Neural cell (in vitro differentiated cells): ENCODE measurements at regions not wholly inside any gene's neighbourhood (a gene's known extent, or its start where the extent isn't known, plus 50 kb on each side); places are given as distances from the start of the nearest gene placed in this dataset.

Experiments
- H2AFZ ChIP-seq: fragments of 200-600, 300-800 bp; sonication (generic), shearing (Covaris generic); 2 replicates; pipeline ENCODE4 v1.6.0; 2014; ENCODE audit warnings: low read depth, mild to moderate bottlenecking, antibody characterized with exemption, low read length, moderate library complexity
- H3F3A ChIP-seq: fragments of 200-600 bp; shearing (Covaris generic); 2 replicates; pipeline ENCODE4 v1.6.1; 2016; ENCODE audit warnings: mild to moderate bottlenecking, moderate library complexity, mixed read lengths, antibody characterized with exemption, low read length; ENCODE audit not compliant: insufficient read depth, poor library complexity, severe bottlenecking
- H3K27ac ChIP-seq: fragments of 200-600, 300-800 bp; sonication (generic), shearing (Covaris generic); 2 replicates; pipeline ENCODE4 v1.5.1; 2014; ENCODE audit warnings: mild to moderate bottlenecking, low read length, moderate library complexity
- H3K27me3 ChIP-seq: fragments of 300-800, 200-600 bp; sonication (generic), shearing (Covaris generic); 2 replicates; pipeline ENCODE4 v1.6.0; 2014; ENCODE audit warnings: mild to moderate bottlenecking, low read depth, low read length, moderate library complexity; ENCODE audit not compliant: insufficient read depth
- H3K36me3 ChIP-seq: fragments of 300-800, 200-600 bp; sonication (generic), shearing (Covaris generic); 2 replicates; pipeline ENCODE4 v1.5.1; 2014; ENCODE audit warnings: mild to moderate bottlenecking, antibody characterized with exemption, low read length, moderate library complexity; ENCODE audit not compliant: insufficient read depth
- H3K4me2 ChIP-seq: fragments of 300-800, 200-600 bp; sonication (generic), shearing (Covaris generic); 2 replicates; pipeline ENCODE4 v1.6.0; 2014; ENCODE audit warnings: mild to moderate bottlenecking, low read length
- H3K4me3 ChIP-seq: fragments of 300-800, 200-600 bp; sonication (generic), shearing (Covaris generic); 2 replicates; pipeline ENCODE4 v1.5.1; 2014; ENCODE audit warnings: mild to moderate bottlenecking, low read length, moderate library complexity
- H3K79me2 ChIP-seq: fragments of 200-600 bp; shearing (Covaris generic); replicated peaks from 2 replicates; pipeline ENCODE4 v1.6.0; 2014; ENCODE audit warnings: mild to moderate bottlenecking, low read length, moderate library complexity; ENCODE audit not compliant: insufficient read depth
- H3K9ac ChIP-seq: fragments of 300-800, 200-600 bp; sonication (generic), shearing (Covaris generic); 2 replicates; pipeline ENCODE4 v1.6.1; 2016; ENCODE audit warnings: mild to moderate bottlenecking, low read length, mixed read lengths
- H3K9me2 ChIP-seq: fragments of 200-600 bp; shearing (Covaris generic); 2 replicates; pipeline ENCODE4 v1.6.1; 2016; ENCODE audit warnings: mild to moderate bottlenecking, low read length, mixed read lengths; ENCODE audit not compliant: insufficient read depth
- H3K9me3 ChIP-seq: fragments of 200-600, 300-800 bp; sonication (generic), shearing (Covaris generic); 2 replicates; pipeline ENCODE4 v1.6.1; 2016; ENCODE audit warnings: mild to moderate bottlenecking, mixed run types, low read length, moderate library complexity, mixed read lengths
- H4K20me1 ChIP-seq: fragments of 200-600 bp; shearing (Covaris generic); 2 replicates; pipeline ENCODE4 v1.6.1; 2016; ENCODE audit warnings: mild to moderate bottlenecking, mixed run types; ENCODE audit not compliant: insufficient read depth
- CTCF ChIP-seq: fragments of 450-650 bp; IDR thresholded peaks from 2 replicates; pipeline ENCODE4 v1.5.1; 2014; ENCODE audit warnings: antibody characterized with exemption, mild to moderate bottlenecking, moderate library complexity; ENCODE audit not compliant: poor library complexity, severe bottlenecking
- EP300 ChIP-seq: fragments of 450-650 bp; conservative IDR thresholded peaks from 2 replicates; pipeline ENCODE4 v1.6.1; 2014; ENCODE audit warnings: antibody characterized with exemption, mild to moderate bottlenecking, moderate library complexity; ENCODE audit not compliant: poor library complexity, severe bottlenecking
- EZH2 ChIP-seq: fragments of 200-600, 300-800 bp; shearing (Covaris generic), sonication (generic); IDR thresholded peaks from 2 replicates; pipeline ENCODE4 v1.6.1; 2014; ENCODE audit warnings: antibody characterized with exemption, low read length, borderline replicate concordance, mild to moderate bottlenecking; ENCODE audit not compliant: insufficient read depth, poor library complexity, severe bottlenecking
- MXI1 ChIP-seq: fragments of 450-650 bp; conservative IDR thresholded peaks from 2 replicates; pipeline ENCODE4 v1.6.1; 2014; ENCODE audit warnings: antibody characterized with exemption, mild to moderate bottlenecking; ENCODE audit not compliant: poor library complexity, severe bottlenecking
- POLR2AphosphoS5 ChIP-seq: IDR thresholded peaks from 2 replicates; pipeline ENCODE4 v1.6.1; 2012
- RAD21 ChIP-seq: fragments of 450-650 bp; conservative IDR thresholded peaks from 2 replicates; pipeline ENCODE4 v1.6.1; 2014; ENCODE audit warnings: antibody characterized with exemption, mild to moderate bottlenecking, moderate library complexity
- REST ChIP-seq: IDR thresholded peaks from 2 replicates; pipeline ENCODE4 v1.6.1; 2012; ENCODE audit warnings: borderline replicate concordance
- SMC3 ChIP-seq: fragments of 450-650 bp; conservative IDR thresholded peaks from 2 replicates; pipeline ENCODE4 v1.6.1; 2014; ENCODE audit warnings: antibody characterized with exemption, mild to moderate bottlenecking, moderate library complexity; ENCODE audit not compliant: poor library complexity
- TAF1 ChIP-seq: IDR thresholded peaks from 2 replicates; pipeline ENCODE4 v1.6.1; 2012; ENCODE audit warnings: low read depth

GRCh38 chr4:104616401-104616820 is 121.7 kb upstream of the CXXC4 start:
- Histone ChIP-seq H4K20me1 (no peaks in the 10 kb centered on the region), H3K27ac (no peak overlapping the region), H3K36me3 (no peaks in the 10 kb centered on the region), H3K9me2 (no peaks in the 10 kb centered on the region), H3K4me3 (no peak overlapping the region), H3K4me2 (no peak overlapping the region), H3F3A (no peaks in the 10 kb centered on the region), H2AFZ (no peak overlapping the region), H3K9ac (no peak overlapping the region), H3K27me3 (no peaks in the 10 kb centered on the region), H3K9me3 (no peaks in the 10 kb centered on the region), H3K79me2 (no peaks in the 10 kb centered on the region)
- no peak for TF ChIP-seq REST
- no peak for TF ChIP-seq TAF1
- TF ChIP-seq POLR2AphosphoS5: no peak
- no peak for TF ChIP-seq RAD21
- no peak for TF ChIP-seq EP300
- TF ChIP-seq CTCF: no peak

- Histone ChIP-seq H4K20me1 (no peaks in the 10 kb centered on the region), H3K36me3 (no peaks in the 10 kb centered on the region), H3K9me3 (no peaks in the 10 kb centered on the region), H3K9ac (no peak overlapping the region), H3K9me2 (no peaks in the 10 kb centered on the region), H3K79me2 (no peaks in the 10 kb centered on the region), H3F3A (no peaks in the 10 kb centered on the region), H3K27me3 (no peaks in the 10 kb centered on the region), H3K27ac (no peak overlapping the region), H3K4me2 (no peak overlapping the region), H2AFZ (no peak overlapping the region), H3K4me3 (no peak overlapping the region)
- no peak for TF ChIP-seq TAF1
- TF ChIP-seq RAD21: no peak
- TF ChIP-seq POLR2AphosphoS5: no peak
- no peak for TF ChIP-seq EP300
These were observed 131.0 kb upstream of the CXXC4 start for GRCh38 chr4:104625706-104626105.

GRCh38 chr4:104629601-104630000 is 134.9 kb upstream of the CXXC4 start:
- H3K36me3 ChIP-seq: no peaks in the 10 kb centered on the region
- no peak overlapping the region for H3K9ac ChIP-seq
- no peak overlapping the region for H3K27ac ChIP-seq
- TF ChIP-seq CTCF: no peak
- no peak for TF ChIP-seq SMC3
- TF ChIP-seq RAD21: no peak
- TF ChIP-seq REST: no peak
- no peak for TF ChIP-seq EZH2
- no peak for TF ChIP-seq MXI1
- no peak for TF ChIP-seq POLR2AphosphoS5
- no peak for TF ChIP-seq TAF1
- TF ChIP-seq EP300: no peak
- no peaks in the 10 kb centered on the region for H3K9me2 ChIP-seq
- no peaks in the 10 kb centered on the region for H3F3A ChIP-seq
- no peak overlapping the region for H3K4me2 ChIP-seq
- no peaks in the 10 kb centered on the region for H3K79me2 ChIP-seq
- no peak overlapping the region for H2AFZ ChIP-seq
- no peaks in the 10 kb centered on the region for H3K9me3 ChIP-seq
- H4K20me1 ChIP-seq: no peaks in the 10 kb centered on the region
- no peak overlapping the region for H3K4me3 ChIP-seq
- no peaks in the 10 kb centered on the region for H3K27me3 ChIP-seq
